ENCODE measurements at regions not wholly inside any gene's neighbourhood (a gene's known extent, or its start where the extent isn't known, plus 50 kb on each side); places are given as distances from the start of the nearest gene placed in this dataset.

- Histone ChIP-seq H3K4me3 (ENCODE audit: low read length) (no peak overlapping the region), H3K4me1 (ENCODE audit: insufficient read depth, low read length) (no peaks in the 10 kb centered on the region), H3K36me3 (ENCODE audit: insufficient read depth, low read depth, low read length) (no peaks in the 10 kb centered on the region), H3K9ac (ENCODE audit: low read depth, low read length) (no peak overlapping the region), H3K27me3 (ENCODE audit: insufficient read depth, low read length) (no peaks in the 10 kb centered on the region), H3K27ac (ENCODE audit: low read length) (no peak overlapping the region), H3K9me3 (ENCODE audit: insufficient read depth, low read depth, low read length) (no peaks in the 10 kb centered on the region)
Measured at GRCh38 chr10:91071786-91072185, 148.7 kb upstream of the PCGF5 start.

GRCh38 chr10:91073286-91073979 lies 147.0 kb upstream of the PCGF5 start:
- no peaks in the 10 kb centered on the region for H3K36me3 ChIP-seq (ENCODE audit: insufficient read depth, low read depth, low read length)
- no peak overlapping the region for H3K27ac ChIP-seq (ENCODE audit: low read length)
- H3K4me1 ChIP-seq (ENCODE audit: insufficient read depth, low read length): no peaks in the 10 kb centered on the region
- H3K9me3 ChIP-seq (ENCODE audit: insufficient read depth, low read depth, low read length): no peaks in the 10 kb centered on the region
- no peaks in the 10 kb centered on the region for H3K27me3 ChIP-seq (ENCODE audit: insufficient read depth, low read length)
- H3K9ac ChIP-seq (ENCODE audit: low read depth, low read length): no peak overlapping the region
- H3K4me3 ChIP-seq (ENCODE audit: low read length): no peak overlapping the region

DNA sequence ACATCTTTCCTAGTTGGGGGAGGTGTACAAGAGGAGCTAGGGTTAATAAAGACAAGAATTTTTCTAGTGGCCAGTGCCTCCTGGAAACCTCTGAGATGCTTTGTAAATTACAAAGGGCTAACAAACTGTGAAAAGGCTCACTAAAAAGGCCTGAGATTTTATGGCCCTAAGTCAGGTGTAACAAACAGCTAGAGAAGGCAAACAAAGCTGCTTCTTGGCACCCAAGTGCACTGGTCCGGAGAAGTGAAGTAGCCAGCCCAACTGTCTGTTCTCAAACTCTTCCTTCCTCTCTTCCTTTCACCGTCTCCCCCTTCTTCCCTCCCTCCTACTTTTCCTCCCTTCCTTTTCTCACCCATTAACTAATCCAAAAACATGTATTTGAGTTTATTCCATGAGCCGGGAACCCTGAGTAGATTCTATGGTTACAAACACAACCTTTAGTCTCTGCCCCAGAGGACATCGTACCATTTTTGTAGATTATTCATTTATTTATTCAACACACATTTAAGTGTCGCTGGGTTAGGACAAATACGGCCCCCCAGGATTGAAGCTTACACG lies 143.4 kb upstream of the PCGF5 start:
- Histone ChIP-seq H3K27ac (ENCODE audit: low read length) (no peak overlapping the region), H3K4me1 (ENCODE audit: insufficient read depth, low read length) (no peaks in the 10 kb centered on the region), H3K9ac (ENCODE audit: low read depth, low read length) (no peak overlapping the region), H3K36me3 (ENCODE audit: insufficient read depth, low read depth, low read length) (no peaks in the 10 kb centered on the region), H3K27me3 (ENCODE audit: insufficient read depth, low read length) (no peaks in the 10 kb centered on the region), H3K4me3 (ENCODE audit: low read length) (no peak overlapping the region), H3K9me3 (ENCODE audit: insufficient read depth, low read depth, low read length) (no peaks in the 10 kb centered on the region)

DNA sequence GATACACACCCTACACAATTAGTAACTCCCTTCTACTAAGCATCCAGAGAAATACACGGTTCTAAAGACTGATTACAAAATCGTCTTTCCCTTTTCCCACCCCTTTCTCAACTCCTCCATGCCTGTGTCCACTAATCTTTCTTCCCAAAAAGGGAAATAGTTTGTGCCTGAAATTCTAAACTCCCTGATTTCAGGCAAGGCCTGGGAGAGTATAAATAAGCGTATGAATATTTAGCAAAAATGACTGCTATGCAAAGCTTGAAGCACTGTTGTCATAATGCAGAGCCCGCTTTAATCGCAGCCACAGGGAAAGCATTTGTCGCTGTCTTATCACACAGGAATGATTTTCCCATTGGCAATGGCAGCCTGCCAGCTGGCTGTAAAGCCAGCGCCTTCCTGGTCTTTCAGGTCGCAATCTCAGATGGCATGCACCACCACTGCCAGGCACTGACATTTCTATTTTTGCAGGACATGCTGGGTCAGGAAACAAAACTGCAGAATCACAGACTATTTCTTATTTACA lies 142.9 kb upstream of the PCGF5 start:
- Histone ChIP-seq H3K9me3 (ENCODE audit: insufficient read depth, low read depth, low read length) (no peaks in the 10 kb centered on the region), H3K9ac (ENCODE audit: low read depth, low read length) (no peak overlapping the region), H3K27ac (ENCODE audit: low read length) (no peak overlapping the region), H3K4me3 (ENCODE audit: low read length) (no peak overlapping the region), H3K36me3 (ENCODE audit: insufficient read depth, low read depth, low read length) (no peaks in the 10 kb centered on the region), H3K4me1 (ENCODE audit: insufficient read depth, low read length) (no peaks in the 10 kb centered on the region), H3K27me3 (ENCODE audit: insufficient read depth, low read length) (no peaks in the 10 kb centered on the region)

DNA sequence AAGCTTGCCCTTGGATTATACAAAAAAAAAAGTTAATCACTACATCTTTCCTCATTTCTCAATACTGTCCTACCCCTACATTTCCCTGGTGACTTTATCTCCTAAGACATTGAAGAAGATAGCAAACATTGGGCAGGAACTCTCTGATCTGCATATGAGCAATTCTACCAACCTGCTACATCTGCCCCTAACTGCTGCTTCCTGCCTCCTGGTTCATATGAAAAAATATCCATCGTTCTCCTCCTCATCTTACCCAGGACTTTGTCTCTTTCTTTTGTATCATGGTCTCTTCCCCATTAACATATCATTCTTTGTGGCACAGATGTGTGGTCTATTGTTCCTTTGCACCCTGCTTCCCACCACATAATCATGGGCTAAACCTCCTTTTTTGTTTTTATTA lies 139.7 kb upstream of the PCGF5 start:
- no peak overlapping the region for H3K4me3 ChIP-seq (ENCODE audit: low read length)
- no peak overlapping the region for H3K9ac ChIP-seq (ENCODE audit: low read depth, low read length)
- H3K9me3 ChIP-seq (ENCODE audit: insufficient read depth, low read depth, low read length): no peaks in the 10 kb centered on the region
- no peaks in the 10 kb centered on the region for H3K4me1 ChIP-seq (ENCODE audit: insufficient read depth, low read length)
- H3K36me3 ChIP-seq (ENCODE audit: insufficient read depth, low read depth, low read length): no peaks in the 10 kb centered on the region
- H3K27me3 ChIP-seq (ENCODE audit: insufficient read depth, low read length): no peaks in the 10 kb centered on the region
- no peak overlapping the region for H3K27ac ChIP-seq (ENCODE audit: low read length)

GRCh38 chr10:91082447-91082846 lies 138.0 kb upstream of the PCGF5 start:
- H3K27ac ChIP-seq (ENCODE audit: low read length): no peak overlapping the region
- no peaks in the 10 kb centered on the region for H3K36me3 ChIP-seq (ENCODE audit: insufficient read depth, low read depth, low read length)
- no peak overlapping the region for H3K4me3 ChIP-seq (ENCODE audit: low read length)
- H3K9ac ChIP-seq (ENCODE audit: low read depth, low read length): no peak overlapping the region
- no peaks in the 10 kb centered on the region for H3K27me3 ChIP-seq (ENCODE audit: insufficient read depth, low read length)
- no peaks in the 10 kb centered on the region for H3K9me3 ChIP-seq (ENCODE audit: insufficient read depth, low read depth, low read length)
- no peaks in the 10 kb centered on the region for H3K4me1 ChIP-seq (ENCODE audit: insufficient read depth, low read length)

DNA sequence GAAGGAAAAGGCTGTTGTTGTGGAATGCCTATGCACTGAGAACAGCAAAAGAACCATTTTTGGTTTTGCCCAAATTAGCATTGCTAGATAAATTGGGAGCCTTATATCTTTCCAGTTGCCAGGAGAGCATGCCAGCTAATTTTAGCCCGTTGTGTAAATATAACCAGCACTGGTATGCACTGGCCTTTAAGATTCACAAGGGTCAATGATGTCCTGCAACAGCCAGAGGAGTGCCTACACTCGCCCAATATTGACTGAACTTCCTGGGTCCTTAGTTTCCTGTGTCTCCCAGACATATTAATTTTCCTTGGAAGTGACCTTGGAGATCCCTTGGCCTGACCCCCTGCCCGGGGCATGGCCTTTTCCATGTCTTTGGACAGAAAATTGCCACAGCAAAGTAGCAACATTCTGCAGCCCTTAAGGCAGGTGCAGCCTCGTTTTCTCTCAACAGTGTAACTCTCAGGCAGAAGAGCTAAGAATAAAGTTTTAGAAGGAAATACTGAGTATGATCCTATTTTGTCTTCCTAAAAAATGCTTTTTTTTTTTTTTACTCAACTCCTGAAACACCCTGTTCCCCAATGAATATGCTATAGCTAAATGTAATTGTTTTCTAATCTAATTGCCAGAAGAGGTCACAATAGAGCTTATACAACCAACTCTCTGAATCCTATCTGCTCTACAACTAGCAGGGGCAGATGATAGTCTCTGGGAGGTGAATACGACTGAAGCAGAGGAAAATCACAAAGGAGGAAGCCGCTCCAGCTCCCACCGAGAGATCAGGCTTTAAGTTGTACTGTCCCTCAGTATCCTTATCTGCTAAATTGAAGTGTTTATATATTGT lies 131.9 kb upstream of the PCGF5 start:
- Histone ChIP-seq H3K36me3 (ENCODE audit: insufficient read depth, low read depth, low read length) (no peaks in the 10 kb centered on the region), H3K4me1 (ENCODE audit: insufficient read depth, low read length) (no peaks in the 10 kb centered on the region), H3K27me3 (ENCODE audit: insufficient read depth, low read length) (no peaks in the 10 kb centered on the region), H3K9me3 (ENCODE audit: insufficient read depth, low read depth, low read length) (peaks cover 10% of the 10 kb centered on the region), H3K9ac (ENCODE audit: low read depth, low read length) (no peak overlapping the region), H3K27ac (ENCODE audit: low read length) (no peak overlapping the region), H3K4me3 (ENCODE audit: low read length) (no peak overlapping the region)

- Histone ChIP-seq H3K9me3 (ENCODE audit: insufficient read depth, low read depth, low read length) (peaks cover 28% of the 10 kb centered on the region), H3K4me3 (ENCODE audit: low read length) (no peak overlapping the region), H3K9ac (ENCODE audit: low read depth, low read length) (no peak overlapping the region), H3K27ac (ENCODE audit: low read length) (no peak overlapping the region), H3K36me3 (ENCODE audit: insufficient read depth, low read depth, low read length) (no peaks in the 10 kb centered on the region), H3K4me1 (ENCODE audit: insufficient read depth, low read length) (no peaks in the 10 kb centered on the region), H3K27me3 (ENCODE audit: insufficient read depth, low read length) (no peaks in the 10 kb centered on the region)
Measured at GRCh38 chr10:91090761-91091529, 129.5 kb upstream of the PCGF5 start.

GRCh38 chr10:91091780-91092179 lies 128.7 kb upstream of the PCGF5 start:
- H3K9me3 ChIP-seq (ENCODE audit: insufficient read depth, low read depth, low read length): peaks cover 33% of the 10 kb centered on the region
- no peaks in the 10 kb centered on the region for H3K36me3 ChIP-seq (ENCODE audit: insufficient read depth, low read depth, low read length)
- H3K27me3 ChIP-seq (ENCODE audit: insufficient read depth, low read length): no peaks in the 10 kb centered on the region
- no peak overlapping the region for H3K27ac ChIP-seq (ENCODE audit: low read length)
- no peak overlapping the region for H3K9ac ChIP-seq (ENCODE audit: low read depth, low read length)
- H3K4me1 ChIP-seq (ENCODE audit: insufficient read depth, low read length): no peaks in the 10 kb centered on the region
- no peak overlapping the region for H3K4me3 ChIP-seq (ENCODE audit: low read length)

DNA sequence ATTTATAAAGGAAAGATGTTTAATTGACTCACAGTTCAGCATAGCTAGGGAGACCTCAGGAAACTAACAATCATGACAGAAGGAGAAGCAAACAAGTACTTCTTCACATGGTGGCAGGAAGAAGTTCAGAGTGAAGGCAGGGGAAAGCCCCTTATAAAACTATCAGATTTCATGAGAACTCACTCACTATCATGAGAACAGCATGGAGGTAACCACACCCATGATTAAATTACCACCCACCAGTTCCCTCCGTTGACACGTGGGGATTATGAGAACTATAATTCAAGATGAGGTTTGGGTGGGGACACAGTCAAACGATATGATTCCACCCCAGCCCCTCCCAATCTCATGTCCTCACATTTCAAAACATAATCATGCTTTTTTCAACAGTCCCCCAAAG lies 124.2 kb upstream of the PCGF5 start:
- H3K9me3 ChIP-seq (ENCODE audit: insufficient read depth, low read depth, low read length): peaks cover 61% of the 10 kb centered on the region

DNA sequence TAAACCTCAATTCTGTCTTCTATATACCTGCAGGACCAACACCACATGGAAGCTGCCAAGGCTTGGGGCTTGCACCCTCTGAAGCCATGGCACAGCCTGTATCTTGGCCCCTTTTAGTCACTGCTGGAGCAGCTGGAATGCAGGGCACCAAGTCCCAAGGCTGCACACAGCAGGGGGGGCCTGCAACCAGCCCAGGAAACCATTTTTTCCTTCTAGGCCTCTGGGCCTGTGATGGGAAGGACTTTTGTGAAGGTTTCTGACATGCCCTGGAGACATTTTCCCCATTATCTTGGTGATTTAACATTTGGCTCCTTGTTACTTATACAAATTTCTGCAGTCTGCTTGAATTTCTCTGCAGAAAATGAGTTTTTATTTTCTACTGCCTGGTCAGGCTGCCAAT lies 123.2 kb upstream of the PCGF5 start:
- no peak overlapping the region for H3K9ac ChIP-seq (ENCODE audit: low read depth, low read length)
- H3K27me3 ChIP-seq (ENCODE audit: insufficient read depth, low read length): no peaks in the 10 kb centered on the region
- no peak overlapping the region for H3K27ac ChIP-seq (ENCODE audit: low read length)
- no peaks in the 10 kb centered on the region for H3K4me1 ChIP-seq (ENCODE audit: insufficient read depth, low read length)
- no peak overlapping the region for H3K4me3 ChIP-seq (ENCODE audit: low read length)
- H3K9me3 ChIP-seq (ENCODE audit: insufficient read depth, low read depth, low read length): peaks cover 61% of the 10 kb centered on the region
- H3K36me3 ChIP-seq (ENCODE audit: insufficient read depth, low read depth, low read length): no peaks in the 10 kb centered on the region

More for the DNA sequence above, 124.2 kb upstream of the PCGF5 start:
- Histone ChIP-seq H3K27me3 (ENCODE audit: insufficient read depth, low read length) (no peaks in the 10 kb centered on the region), H3K4me1 (ENCODE audit: insufficient read depth, low read length) (no peaks in the 10 kb centered on the region), H3K9ac (ENCODE audit: low read depth, low read length) (no peak overlapping the region), H3K36me3 (ENCODE audit: insufficient read depth, low read depth, low read length) (no peaks in the 10 kb centered on the region), H3K27ac (ENCODE audit: low read length) (no peak overlapping the region), H3K4me3 (ENCODE audit: low read length) (no peak overlapping the region)
